Liver (tissue), 8 donors: ENCODE measurements at regions not wholly inside any gene's neighbourhood (a gene's known extent, or its start where the extent isn't known, plus 50 kb on each side); places are given as distances from the start of the nearest gene placed in this dataset.

Experiments
- DNase-seq: peaks from one replicate; pipeline ENCODE4 v3.0.0-alpha.2; 2017; ENCODE audit warnings: low spot score
- H3K27ac ChIP-seq, 2 donors: one replicate each; pipeline ENCODE4 v1.7.0; 2013; ENCODE audit warnings: inconsistent platforms in 2 of 2, low read length in 2 of 2, control low read depth in 1 of 2, low read depth in 1 of 2, mild to moderate bottlenecking in 1 of 2
- H3K27me3 ChIP-seq, 4 donors: one replicate each; pipeline versions ENCODE4 v1.6.1 to v1.7.0; 2013; ENCODE audit warnings: low read length in 3 of 4, inconsistent platforms in 1 of 4, mild to moderate bottlenecking in 1 of 4, moderate library complexity in 1 of 4; ENCODE audit not compliant: control insufficient read depth in 4 of 4, insufficient read depth in 4 of 4
- H3K36me3 ChIP-seq, 4 donors: one replicate each; pipeline versions ENCODE4 v1.6.1 to v1.7.0; 2013; ENCODE audit warnings: low read length in 3 of 4, mild to moderate bottlenecking in 3 of 4, low read depth in 1 of 4, moderate library complexity in 1 of 4; ENCODE audit not compliant: control insufficient read depth in 4 of 4, insufficient read depth in 3 of 4
- H3K4me1 ChIP-seq, 4 donors: one replicate each; pipeline versions ENCODE4 v1.6.1 to v1.7.0; 2013; ENCODE audit warnings: low read length in 3 of 4, mild to moderate bottlenecking in 3 of 4, moderate library complexity in 1 of 4; ENCODE audit not compliant: control insufficient read depth in 4 of 4, insufficient read depth in 4 of 4
- H3K4me3 ChIP-seq, 3 donors: one replicate each; pipeline versions ENCODE4 v1.6.1 to v1.7.0; 2013; ENCODE audit warnings: low read length in 3 of 3, control low read depth in 1 of 3, low read depth in 1 of 3, mild to moderate bottlenecking in 1 of 3
- H3K9ac ChIP-seq, 2 donors: one replicate each; pipeline ENCODE4 v1.7.0; 2013; ENCODE audit warnings: low read length in 2 of 2, mild to moderate bottlenecking in 2 of 2, moderate library complexity in 2 of 2, control low read depth in 1 of 2, low read depth in 1 of 2
- H3K9me3 ChIP-seq, 4 donors: one replicate each; pipeline versions ENCODE4 v1.6.1 to v1.7.0; 2013; ENCODE audit warnings: low read length in 3 of 4; ENCODE audit not compliant: control insufficient read depth in 4 of 4
- EGR1 ChIP-seq, 2 donors: IDR thresholded peaks; 2 replicates each; pipeline ENCODE4 v1.6.1; 2016 to 2018; ENCODE audit warnings: antibody characterized with exemption in 2 of 2, low read depth in 2 of 2
- HNF4A ChIP-seq, 2 donors: conservative IDR thresholded peaks; 2 replicates each; pipeline ENCODE4 v1.6.1; 2016; ENCODE audit warnings: antibody characterized with exemption in 2 of 2, mild to moderate bottlenecking in 2 of 2
- HNF4G ChIP-seq: IDR thresholded peaks from 2 replicates; pipeline ENCODE4 v1.6.1; 2016; ENCODE audit warnings: antibody characterized with exemption
- NR2F2 ChIP-seq: IDR thresholded peaks from 2 replicates; pipeline ENCODE4 v1.6.1; 2016; ENCODE audit warnings: antibody characterized with exemption
- RAD21 ChIP-seq, 2 donors: IDR thresholded peaks; 2 replicates each; pipeline ENCODE4 v1.6.1; 2016; ENCODE audit warnings: antibody characterized with exemption in 2 of 2, mild to moderate bottlenecking in 2 of 2
- REST ChIP-seq: IDR thresholded peaks from 2 replicates; pipeline ENCODE4 v1.6.1; 2016; ENCODE audit warnings: antibody characterized with exemption, mild to moderate bottlenecking
- RXRA ChIP-seq, 2 donors: IDR thresholded peaks; 2 replicates each; pipeline ENCODE4 v1.6.1; 2017 to 2018; ENCODE audit warnings: antibody characterized with exemption in 2 of 2, mild to moderate bottlenecking in 1 of 2
- SP1 ChIP-seq: IDR thresholded peaks from 2 replicates; pipeline ENCODE4 v1.6.1; 2018; ENCODE audit warnings: antibody characterized with exemption, mild to moderate bottlenecking
- TAF1 ChIP-seq: conservative IDR thresholded peaks from 2 replicates; pipeline ENCODE4 v1.6.1; 2016; ENCODE audit warnings: antibody characterized with exemption, mild to moderate bottlenecking
- YY1 ChIP-seq: IDR thresholded peaks from 2 replicates; pipeline ENCODE4 v1.6.1; 2016; ENCODE audit warnings: antibody characterized with exemption, mild to moderate bottlenecking
- ZBTB33 ChIP-seq: IDR thresholded peaks from 2 replicates; pipeline ENCODE4 v1.6.1; 2016; ENCODE audit warnings: antibody characterized with exemption
- WGBS: extraction: QIAGEN DNeasy Blood & Tissue Kit; methylation state at CpG from one replicate; pipeline ENCODE4 v1.1.7; 2013; 5-methylcytosine and 5-hydroxymethylcytosine counted together
- TF ChIP-seq, protein P1 (sequence below): IDR thresholded peaks from 2 replicates; pipeline ENCODE4 v1.6.1; 2016; ENCODE audit warnings: antibody characterized with exemption
- TF ChIP-seq, protein P2 (sequence below): fragments of 150-350 bp; IDR thresholded peaks from 2 replicates; pipeline ENCODE4 v1.5.1; 2017; ENCODE audit warnings: improper control_type of control experiment, low read depth, low read length; ENCODE audit not compliant: missing input control
- TF ChIP-seq, protein P3 (sequence below): IDR thresholded peaks from 2 replicates; pipeline ENCODE4 v1.6.1; 2016; ENCODE audit warnings: antibody characterized with exemption
- donor health status: healthy.
- donor health status: healthy.
- donor health status: healthy.
- donor health status: healthy.
- donor health status: healthy.

DNA sequence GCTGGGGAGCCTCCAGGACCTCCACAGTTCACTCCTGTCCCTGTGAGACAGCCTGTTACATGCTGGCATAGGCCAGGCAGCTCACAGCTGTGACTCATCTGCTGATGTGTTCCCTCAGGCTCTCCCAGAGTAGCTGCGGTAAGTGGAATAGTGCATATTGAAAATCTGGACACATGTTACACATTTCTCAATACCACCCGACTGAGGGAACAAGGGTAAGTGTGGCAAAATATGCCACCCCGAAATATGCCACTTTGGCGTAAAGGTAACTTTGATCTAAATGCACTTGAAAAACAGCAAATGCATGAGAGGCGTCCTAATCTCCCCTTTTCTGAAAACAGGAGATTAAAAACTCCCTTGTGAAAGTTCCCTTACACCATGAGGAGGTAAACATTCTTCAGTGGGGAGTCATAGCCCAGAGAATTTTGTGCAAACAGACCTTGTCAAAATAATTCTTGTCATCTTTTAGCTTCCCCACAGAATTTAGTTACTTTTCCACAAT is 557.9 kb downstream of the CCDC85A start (continued):
- TF ChIP-seq, protein P1, sequence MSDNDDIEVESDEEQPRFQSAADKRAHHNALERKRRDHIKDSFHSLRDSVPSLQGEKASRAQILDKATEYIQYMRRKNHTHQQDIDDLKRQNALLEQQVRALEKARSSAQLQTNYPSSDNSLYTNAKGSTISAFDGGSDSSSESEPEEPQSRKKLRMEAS: no peak
- TF ChIP-seq HNF4G: no peak
- no peak for TF ChIP-seq RXRA (IDR thresholded peaks at IDR 0.05)

DNA sequence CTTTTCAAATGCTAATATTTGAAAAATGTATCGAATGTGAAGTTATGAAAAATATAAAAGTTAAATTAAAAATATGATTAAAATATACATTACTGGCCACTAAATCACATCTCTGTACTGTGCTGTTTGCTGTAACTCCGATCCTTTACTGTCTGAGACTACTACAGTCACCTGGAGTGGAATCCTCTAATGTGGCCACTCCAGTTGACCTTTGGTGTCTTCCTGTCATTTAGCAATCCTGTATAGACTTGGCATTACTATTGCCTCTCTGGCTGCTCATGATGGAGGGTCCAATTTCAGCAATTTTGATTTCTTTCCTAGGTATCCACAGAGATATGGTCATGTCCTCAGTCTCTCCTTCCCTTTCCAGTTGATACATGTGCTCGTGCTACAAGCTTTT is 560.0 kb downstream of the CCDC85A start:
- Histone ChIP-seq H3K27me3 (no peaks in the 10 kb centered on the region), H3K9ac (no peak overlapping the region), H3K27ac (no peak overlapping the region), H3K4me3 (no peak overlapping the region), H3K36me3 (no peaks in the 10 kb centered on the region), H3K4me1 (no peaks in the 10 kb centered on the region), H3K9me3 (no peaks in the 10 kb centered on the region)
- no peak for DNase-seq
- TF ChIP-seq SP1 (no peak), HNF4A (conservative IDR thresholded peaks at IDR 0.05) (peak; percentile 16 to 19)
- 72% methylated on average over 3 of the region's 3 CpGs for WGBS

- 27% methylated on average over 2 of the region's 2 CpGs for WGBS
- no peak overlapping the region for H3K4me3 ChIP-seq
- H3K9me3 ChIP-seq: no peaks in the 10 kb centered on the region
- H3K9ac ChIP-seq: no peak overlapping the region
- no peak overlapping the region for H3K27ac ChIP-seq
- peaks cover 0 to 2% (median 0%) of the 10 kb centered on the region in 4 donors for H3K4me1 ChIP-seq
- no peaks in the 10 kb centered on the region for H3K36me3 ChIP-seq
- no peaks in the 10 kb centered on the region for H3K27me3 ChIP-seq
- TF ChIP-seq YY1: no peak
- peak; percentile 79 to 84 for TF ChIP-seq RAD21 (IDR thresholded peaks at IDR 0.05)
- TF ChIP-seq, protein P2, sequence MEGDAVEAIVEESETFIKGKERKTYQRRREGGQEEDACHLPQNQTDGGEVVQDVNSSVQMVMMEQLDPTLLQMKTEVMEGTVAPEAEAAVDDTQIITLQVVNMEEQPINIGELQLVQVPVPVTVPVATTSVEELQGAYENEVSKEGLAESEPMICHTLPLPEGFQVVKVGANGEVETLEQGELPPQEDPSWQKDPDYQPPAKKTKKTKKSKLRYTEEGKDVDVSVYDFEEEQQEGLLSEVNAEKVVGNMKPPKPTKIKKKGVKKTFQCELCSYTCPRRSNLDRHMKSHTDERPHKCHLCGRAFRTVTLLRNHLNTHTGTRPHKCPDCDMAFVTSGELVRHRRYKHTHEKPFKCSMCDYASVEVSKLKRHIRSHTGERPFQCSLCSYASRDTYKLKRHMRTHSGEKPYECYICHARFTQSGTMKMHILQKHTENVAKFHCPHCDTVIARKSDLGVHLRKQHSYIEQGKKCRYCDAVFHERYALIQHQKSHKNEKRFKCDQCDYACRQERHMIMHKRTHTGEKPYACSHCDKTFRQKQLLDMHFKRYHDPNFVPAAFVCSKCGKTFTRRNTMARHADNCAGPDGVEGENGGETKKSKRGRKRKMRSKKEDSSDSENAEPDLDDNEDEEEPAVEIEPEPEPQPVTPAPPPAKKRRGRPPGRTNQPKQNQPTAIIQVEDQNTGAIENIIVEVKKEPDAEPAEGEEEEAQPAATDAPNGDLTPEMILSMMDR: peak; percentile 53
- no peak for DNase-seq
Measured at GRCh38 chr2:56749152-56749752, 565.5 kb downstream of the CCDC85A start.

DNA sequence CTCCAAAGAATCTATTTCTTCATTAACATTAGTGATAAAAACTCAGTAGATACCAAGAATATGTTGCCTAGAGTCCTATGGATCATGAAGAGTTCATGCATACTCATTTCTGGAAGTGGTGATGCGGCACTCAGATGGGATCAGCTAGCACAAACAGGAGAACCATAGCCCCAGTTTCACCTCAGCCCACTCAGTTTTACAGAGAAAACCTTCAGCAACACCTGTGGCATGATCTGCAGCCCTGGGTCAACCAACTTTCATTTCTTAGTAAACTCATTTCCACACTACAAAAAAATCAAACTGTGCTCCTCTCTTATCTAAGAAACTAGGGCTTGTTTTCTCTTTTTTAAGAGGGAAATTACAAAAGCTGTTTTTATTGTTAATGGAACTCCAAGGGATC is 569.4 kb downstream of the CCDC85A start:
- peaks cover 0 to 2% (median 0%) of the 10 kb centered on the region in 4 donors for H3K4me1 ChIP-seq
- no peak overlapping the region for H3K9ac ChIP-seq
- no peak for DNase-seq
- no peaks in the 10 kb centered on the region for H3K36me3 ChIP-seq
- no peak overlapping the region for H3K27ac ChIP-seq
- no peak overlapping the region for H3K4me3 ChIP-seq
- H3K27me3 ChIP-seq: no peaks in the 10 kb centered on the region
- WGBS: 92% methylated on average over 1 of the region's 1 CpG
- no peaks in the 10 kb centered on the region for H3K9me3 ChIP-seq
- TF ChIP-seq NR2F2 (no peak), ZBTB33 (no peak), REST (no peak), SP1 (no peak), RXRA (IDR thresholded peaks at IDR 0.05) (no peak), TAF1 (no peak), RAD21 (IDR thresholded peaks at IDR 0.05) (no peak), HNF4G (no peak), EGR1 (IDR thresholded peaks at IDR 0.05; ENCODE audit: low read depth in 2 of 2) (no peak), YY1 (no peak)
- TF ChIP-seq, protein P2: no peak
- TF ChIP-seq, protein P1: no peak
- TF ChIP-seq, protein P3, sequence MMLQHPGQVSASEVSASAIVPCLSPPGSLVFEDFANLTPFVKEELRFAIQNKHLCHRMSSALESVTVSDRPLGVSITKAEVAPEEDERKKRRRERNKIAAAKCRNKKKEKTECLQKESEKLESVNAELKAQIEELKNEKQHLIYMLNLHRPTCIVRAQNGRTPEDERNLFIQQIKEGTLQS: no peak
